ENCODE measurements at regions not wholly inside any gene's neighbourhood (a gene's known extent, or its start where the extent isn't known, plus 50 kb on each side); places are given as distances from the start of the nearest gene placed in this dataset.

DNA sequence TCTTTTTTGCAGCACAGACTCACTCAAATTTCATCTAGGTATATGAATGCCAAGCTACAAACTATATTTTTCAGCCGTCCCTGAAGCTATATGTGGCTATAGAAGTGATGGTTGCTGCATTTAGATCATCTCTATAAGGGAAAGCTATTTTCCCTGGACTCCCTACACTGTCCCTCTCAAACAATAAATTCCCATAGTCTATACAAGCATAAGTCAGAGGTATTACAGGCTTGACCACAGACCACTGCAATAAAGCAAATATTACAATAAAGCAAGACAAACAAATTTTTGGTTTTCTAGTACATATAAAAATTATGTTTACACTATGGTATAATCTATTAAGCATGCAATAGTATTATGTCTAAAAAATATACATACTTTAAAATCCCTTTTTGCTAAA, 1015.5 kb upstream of the LRRN3 start:
- DNase-seq = no peak

DNA sequence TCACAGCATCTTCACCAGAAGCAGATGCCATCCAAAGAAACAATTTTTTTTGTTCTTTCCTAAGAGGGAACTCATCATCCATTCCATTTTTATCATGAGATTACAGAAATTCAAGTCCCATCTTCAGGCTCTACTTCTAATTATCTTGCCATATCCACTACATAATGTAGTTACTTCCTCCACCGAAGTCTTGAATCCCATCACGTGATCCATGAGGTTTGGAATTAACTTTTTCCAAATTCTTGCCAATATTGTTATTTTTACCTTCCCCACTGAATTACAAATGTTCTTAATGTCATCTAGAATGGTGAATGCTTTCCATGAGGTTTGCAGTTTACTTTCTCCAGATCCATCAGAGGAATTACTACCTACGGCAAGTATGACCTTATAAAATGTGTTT, 1014.7 kb upstream of the LRRN3 start:
- no peak for DNase-seq

DNA sequence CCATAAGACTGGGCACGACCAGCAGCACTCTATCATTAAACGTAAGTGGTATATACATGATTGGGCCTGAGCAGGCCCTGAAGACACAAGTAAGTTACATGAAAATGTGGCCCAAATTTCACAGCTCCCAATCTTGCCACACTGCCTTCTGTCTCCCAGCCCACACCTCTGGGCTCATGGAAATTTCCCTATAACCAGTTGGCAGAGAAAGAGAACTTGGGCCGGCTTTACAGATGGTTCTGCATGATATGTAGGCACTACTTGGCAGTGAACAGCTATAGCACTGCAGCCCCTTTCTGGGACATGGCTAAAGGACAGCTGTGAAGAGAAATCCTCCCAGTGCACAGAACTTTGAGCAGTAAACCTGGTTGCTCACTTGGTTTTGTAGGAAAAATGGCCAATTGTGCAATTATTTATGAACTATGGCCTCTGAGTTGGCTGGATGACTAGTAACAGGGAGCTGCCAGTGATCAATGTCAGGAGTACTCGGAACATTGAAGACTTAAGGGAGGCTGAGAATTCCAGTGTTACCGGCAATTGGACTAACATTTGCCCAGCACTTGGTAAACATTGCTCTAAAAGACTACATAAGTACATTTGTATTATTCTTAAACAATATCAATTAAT, 1006.6 kb upstream of the LRRN3 start:
- no peak for DNase-seq

DNA sequence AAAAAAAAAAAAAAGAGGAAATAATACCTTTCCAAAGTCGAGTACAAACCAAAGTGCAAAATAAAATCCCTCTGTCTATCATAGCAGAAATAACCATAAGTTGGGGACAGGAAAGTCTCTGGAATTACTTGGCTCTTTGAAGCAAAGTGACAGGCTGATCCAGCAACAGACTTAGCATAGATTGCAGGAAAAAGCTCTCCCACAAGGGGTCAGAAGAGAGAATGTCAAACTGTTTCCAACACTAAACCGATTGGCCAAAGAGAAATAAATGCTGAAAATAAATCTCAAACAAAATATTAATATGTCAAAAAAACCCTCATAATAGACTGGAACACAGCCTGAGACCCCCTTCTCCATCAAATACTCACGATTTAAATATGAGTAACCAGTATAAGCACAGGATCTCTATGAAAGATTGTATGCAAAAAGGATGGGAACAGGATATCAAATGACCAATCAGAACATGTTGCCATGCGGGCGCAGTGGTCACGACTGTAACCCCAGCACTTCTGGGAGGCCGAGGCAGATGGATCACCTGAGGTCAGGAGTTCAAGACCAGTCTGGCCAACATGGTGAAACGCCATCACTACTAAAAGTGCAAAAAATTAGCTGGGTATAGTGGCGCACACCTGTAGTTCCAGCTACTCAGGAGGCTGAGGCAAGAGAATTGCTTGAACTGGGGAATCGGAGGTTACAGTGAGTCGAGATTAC, 1000.7 kb upstream of the LRRN3 start:
- no peak for DNase-seq

DNA sequence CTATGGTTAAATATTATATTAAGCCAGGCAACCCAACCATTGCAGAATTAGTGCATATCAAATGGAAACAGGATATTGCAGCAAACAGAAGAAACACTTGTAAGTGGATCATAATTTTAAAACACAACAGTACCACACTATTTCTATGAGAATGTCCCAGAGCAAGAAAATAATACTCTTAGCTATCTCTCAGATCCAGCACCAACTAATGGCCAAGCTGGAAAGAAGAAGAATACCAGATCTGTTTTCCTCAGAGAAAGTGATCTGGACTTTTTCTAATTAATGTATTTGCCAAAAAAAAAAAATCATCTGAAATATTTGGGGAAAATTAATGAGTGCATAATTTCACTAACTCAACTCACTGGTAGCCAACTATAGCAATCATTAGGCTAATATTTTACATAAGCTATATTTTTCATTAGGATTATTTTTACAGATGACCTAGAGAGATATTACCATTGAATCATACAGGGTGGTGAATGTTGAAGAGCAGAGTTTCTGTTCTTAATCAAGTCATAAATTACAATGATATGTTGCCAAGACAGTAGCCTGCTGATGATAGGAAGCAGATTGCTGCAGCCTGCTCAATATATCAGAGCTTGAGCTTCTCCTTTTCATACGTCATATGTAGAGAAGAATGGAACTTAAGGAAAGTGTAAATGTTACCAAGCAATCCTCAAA, 995.4 kb upstream of the LRRN3 start:
- no peak for DNase-seq

DNA sequence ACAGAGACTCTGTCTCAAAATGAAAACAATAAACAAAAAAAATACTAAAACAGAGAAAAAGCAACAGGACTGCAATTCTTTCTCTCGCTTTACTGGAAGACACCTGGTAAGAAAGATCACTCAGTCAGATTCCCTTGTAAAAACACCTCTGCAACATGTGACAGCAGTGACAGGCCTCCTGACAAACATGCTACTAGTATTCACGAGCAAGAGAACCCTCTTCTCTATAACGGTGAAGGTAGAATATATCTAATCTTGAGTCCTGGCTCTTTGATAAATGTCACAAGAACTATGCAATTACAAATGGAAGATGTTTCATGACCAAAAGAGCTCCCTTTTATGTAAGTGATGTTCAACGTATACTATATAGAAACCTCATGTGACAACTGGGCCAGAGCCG, 986.7 kb upstream of the LRRN3 start:
- no peak for DNase-seq

DNA sequence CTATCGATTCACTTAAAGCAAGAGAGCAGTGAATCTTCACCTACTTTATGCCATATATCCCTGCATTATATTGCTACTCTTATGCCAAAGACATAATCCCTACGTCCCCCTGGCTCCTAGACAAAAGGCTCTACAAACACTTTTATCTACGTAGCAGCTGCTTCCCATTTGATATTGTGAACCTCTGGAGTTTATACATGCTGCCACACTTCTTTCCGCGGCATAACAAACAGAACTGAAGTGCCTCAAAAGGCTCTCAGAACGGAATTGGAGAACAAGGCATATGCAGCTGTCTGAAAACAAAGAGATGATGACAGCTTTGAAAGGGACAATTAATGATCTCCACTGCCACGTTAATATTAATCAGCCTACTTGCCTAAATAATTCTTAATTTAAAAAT, 985.6 kb upstream of the LRRN3 start:
- no peak for DNase-seq

DNA sequence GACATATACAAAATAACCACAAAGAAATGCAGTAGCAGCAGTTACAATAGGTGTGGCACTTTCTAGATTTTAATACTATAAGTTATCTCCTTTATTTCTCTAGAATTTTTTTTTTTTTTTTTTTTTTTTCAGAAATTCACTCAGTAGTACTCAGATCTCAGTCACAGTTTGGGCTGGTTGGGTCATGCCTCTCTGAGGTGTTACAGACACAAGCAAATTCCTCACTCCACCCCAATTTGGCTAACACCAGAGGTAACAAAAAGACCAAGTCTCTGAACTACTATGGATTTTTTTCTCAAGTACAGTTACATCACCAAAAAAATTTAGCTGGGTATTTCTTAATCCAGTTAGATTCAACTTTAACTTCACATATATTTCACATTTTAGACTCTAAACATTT, 985.1 kb upstream of the LRRN3 start:
- no peak for DNase-seq

DNA sequence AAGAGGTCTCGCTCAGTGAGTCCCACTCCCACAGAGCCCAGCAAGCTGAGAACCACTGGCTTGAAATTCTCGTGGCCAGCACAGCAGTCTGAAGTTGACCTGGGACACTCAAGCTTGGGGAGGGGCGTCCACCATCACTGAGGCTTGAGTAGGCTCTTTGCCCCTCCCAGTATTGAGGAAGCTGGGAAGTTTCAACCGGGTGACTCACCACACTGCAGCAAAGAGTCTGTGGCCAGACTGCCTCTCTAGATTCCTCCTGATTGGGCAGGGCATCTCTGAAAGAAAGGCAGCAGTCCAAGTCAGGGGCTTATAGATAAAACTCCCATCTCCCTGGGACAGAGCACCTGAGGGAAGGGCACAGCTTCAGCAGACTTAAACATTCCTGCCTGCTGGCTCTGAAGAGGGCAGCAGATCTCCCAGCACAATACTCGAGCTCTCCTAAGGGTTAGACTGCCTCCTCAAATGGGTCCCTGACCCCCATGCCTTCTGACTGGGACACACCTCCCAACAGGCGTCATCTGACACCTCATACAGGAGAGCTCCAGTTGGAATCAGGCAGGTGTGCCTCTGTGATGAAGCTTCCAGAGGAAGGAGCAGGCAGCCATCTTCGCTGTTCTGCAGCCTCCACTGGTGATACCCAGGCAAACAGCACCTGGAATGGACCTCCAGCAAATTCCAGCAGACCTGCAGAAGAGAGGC, 970.9 kb upstream of the LRRN3 start:
- DNase-seq = no peak

DNA sequence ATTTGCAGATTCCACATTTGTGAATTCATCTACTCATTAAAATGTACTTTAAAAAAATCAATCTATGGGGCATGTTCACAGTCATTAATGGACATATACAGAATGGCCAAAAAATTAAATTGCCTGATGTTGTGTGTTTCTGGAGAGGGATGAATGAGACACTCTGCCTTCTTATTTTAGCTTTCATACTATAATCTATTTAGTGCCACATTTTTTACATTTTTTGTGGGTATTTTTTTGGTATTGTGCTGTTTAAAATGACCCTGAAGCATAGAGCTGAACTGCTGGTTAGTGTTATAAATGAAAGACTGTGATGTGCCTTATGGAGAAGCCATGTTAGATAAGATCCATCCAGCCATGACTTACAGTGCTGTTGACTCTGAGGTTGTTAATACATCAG, 961.8 kb upstream of the LRRN3 start:
- DNase-seq = no peak

DNA sequence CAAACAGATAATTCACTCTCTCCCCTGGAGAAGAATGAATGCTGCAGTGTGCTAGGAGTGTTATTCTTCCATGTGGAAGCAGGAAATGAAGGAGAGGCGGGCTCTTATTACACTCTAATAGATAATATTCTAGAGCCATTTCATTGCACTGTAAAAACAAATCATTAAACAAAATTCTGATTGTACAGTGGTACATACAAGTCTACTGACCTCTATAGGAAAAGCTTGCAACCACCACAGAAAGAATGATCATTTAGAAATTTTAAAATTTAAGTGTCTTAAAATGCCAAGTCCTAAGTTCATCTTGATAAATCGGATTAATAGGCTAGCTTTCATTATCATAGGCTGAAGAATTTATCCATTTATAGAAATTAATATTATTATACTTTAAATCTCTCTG, 960.3 kb upstream of the LRRN3 start:
- DNase-seq = no peak

DNA sequence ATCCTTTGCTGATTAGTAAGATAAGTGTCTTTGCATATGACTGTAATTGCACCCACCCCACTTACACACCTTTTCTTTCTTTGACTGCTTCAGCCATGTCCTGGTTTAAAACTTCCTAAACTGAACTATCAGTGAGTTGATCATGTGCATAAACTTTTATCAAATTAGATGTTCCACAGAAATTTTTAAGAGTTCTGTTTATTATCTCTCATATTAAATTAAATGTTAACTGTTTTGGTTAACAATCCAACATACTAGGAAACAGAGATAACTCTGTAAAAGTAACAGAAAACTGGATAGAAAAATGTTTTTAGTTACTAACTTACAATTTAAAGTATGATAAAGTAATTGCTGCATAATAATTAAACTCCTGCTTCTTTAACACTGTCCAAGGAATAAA, 959.6 kb upstream of the LRRN3 start:
- DNase-seq = no peak

DNA sequence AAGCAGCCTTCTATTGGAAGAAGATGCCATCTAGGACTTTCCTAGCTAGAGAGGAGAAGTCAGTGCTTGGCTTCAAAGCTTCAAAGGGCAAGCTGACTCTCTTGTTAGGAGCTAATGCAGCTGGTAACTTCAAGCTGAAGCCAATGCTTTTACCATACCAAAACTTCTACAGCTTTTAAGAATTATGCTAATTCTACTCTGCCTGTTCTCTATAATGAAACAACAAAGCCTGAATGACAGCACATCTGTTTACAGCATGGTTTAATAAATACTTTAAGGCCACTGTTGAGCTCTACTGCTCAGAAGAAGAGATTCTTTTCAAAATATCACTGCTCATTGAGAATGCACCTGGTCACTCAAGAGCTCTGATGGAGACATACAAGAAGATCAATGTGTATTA, 951.9 kb upstream of the LRRN3 start:
- DNase-seq = no peak

DNA sequence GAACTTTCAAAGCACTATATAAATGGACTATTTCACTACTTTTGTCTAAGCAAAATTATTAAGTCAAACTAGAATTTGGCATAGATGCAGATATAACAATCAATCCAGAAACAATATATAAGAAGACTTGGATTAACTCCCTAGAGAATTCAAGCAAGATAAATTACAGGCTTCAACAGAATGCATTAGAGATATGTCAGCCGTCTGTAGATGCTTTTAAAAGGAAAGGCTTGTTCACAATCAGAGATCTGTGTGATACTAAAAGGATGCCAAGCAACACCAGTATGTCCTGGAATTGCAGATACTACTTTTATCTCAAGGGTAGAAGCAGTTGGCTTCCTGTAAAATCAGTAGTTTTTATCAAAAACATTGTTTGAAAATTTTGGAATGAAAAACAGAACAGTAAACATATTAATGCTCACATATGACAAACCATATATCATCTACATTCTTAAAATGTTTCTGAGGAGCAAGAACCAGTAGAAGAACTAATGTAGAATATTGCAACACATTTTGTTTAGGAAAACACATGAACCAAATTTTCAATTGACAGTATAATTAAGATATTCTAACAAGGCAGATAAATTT, 947.9 kb upstream of the LRRN3 start:
- no peak for DNase-seq

DNA sequence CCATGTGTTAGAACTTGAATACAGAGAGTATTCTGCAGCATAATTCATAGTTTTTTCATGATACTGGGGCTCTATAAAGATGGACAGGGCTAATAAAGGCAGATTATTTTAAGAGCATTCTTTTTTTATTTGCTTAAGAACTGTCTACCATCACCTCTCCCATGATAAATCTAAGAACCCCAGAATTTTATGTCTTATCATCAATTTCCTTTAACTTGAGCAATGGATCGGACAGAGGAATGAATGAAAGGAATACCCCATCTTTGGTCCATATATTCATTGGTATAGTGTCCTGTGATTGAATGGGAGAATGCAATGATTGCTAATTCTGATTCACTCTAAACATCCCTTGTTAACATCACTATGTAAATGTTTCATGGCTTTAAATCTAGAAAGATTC, 946.3 kb upstream of the LRRN3 start:
- DNase-seq = no peak

DNA sequence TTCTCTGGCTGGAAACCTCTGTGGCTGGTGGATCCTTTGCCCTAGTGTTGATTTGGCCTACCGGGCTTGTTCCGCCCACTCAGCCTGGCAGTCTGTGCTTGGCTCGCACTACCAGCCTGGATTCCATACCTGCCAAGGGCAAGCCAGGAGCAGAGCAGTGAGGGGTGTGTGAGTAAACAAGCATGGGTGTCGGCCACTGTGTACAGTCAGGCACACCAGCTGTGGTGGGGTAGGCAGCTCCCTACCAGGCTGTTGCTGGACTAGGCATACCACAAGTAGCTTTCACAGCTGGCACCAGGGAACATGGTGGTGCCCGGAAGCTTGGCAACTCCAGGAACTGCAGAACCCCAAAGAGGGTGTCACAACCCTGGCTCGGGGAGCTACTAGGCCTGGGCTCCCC, 942.9 kb upstream of the LRRN3 start:
- DNase-seq = no peak

DNA sequence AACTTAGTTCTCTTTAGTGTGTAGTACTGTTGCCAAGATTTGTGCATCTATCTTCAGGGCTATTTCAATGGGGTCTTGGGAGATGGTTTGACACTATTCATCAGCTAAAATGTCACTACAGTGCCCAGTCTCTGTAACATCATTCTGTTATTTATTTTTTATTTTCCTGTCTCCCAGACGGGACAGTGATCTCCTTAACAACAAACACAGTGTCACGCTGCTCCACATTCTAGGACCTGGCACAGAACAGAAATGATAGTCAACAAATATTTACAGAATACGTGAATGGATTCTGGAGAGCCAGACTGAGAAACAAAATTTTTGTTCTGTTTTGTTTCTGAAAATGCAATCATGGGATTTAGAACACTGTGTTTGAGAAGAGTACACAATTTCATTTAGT, 937.7 kb upstream of the LRRN3 start:
- no peak for DNase-seq

DNA sequence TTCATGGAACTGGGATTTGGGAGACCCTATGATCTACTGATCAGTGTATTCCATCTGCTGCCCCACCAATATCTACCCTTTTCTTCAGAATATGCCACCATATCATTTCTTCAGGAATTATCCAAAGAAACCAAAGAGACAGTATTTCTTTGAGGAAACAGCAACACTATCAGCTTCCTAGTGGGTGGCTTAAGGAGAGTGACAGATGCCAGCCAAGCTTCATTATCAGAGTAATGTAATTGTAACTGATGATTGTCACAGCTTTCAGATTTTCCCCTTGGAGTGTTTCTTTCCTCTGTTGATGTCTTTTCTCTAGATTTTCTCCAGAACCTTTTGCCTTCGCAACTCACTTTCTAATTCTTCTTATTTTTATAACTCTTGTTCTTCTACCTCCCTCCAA, 934.4 kb upstream of the LRRN3 start:
- DNase-seq = no peak

DNA sequence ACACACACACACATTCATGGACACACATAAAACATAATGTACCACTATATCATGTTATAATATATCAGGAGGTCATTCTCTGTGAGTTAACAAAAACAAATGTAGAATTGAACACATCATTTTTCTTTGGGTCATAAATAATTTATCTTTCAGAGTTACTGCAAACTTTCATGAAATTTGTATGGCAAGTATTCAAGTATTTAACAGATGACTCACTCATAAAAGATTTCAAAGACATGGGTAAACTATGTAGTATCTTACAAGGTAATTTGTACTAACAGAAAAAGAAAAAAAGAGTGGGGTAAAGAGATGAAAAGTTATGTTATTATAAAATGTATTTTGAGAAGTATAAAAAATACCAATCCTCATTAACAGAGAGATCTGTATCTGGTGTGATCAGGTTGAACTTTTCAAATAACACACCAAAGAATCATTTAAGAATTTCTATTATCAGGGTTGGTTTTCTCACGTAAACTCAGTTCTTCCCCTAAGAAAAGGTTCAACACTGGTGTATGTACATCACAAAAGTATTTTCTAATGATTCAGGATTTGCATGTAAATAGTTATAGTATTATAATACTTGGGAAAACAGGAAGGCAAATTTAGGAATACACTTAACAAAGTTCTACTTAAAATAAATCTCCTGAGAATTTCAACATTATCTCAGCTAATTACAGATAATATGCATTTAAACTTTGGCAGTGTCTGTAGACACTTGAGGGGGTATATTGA, 933.1 kb upstream of the LRRN3 start:
- no peak for DNase-seq

DNA sequence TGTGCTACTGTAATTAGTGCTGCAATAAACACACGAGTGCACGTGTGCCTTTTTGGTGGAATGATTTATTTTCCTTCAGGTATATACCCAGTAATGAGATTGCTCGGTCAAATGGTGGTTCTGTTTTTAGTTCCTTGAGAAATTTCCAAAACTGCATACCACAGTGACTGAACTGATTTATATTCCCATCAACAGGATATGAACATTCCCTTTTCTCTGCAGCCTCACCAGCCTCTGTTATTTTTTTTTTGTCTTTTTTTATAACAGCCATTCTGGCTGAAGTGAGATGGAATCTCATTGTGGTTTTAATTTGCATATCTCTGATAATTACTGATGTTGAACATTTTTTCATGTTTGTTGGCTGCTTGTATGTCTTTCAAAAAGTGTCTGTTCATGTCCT, 922.9 kb upstream of the LRRN3 start:
- DNase-seq = no peak

DNA sequence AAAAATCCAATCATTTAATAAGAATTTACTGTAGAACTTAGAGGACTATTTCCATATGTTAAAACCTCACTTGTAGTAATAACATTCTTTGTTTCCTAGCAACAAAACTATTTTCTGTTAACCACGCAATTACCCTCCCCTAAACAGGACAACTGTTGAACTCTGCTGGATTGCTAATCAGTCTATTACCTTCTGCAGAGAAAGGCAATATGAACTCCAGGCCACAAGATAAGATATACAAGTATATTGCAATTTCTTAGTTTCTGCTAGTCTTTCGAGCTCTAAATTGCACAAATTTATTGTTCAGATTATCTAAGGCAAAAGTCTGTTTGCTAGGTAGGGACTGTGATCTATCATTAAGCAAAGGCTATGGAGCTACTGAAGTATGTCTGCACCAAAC, 920.1 kb upstream of the LRRN3 start:
- DNase-seq = no peak

DNA sequence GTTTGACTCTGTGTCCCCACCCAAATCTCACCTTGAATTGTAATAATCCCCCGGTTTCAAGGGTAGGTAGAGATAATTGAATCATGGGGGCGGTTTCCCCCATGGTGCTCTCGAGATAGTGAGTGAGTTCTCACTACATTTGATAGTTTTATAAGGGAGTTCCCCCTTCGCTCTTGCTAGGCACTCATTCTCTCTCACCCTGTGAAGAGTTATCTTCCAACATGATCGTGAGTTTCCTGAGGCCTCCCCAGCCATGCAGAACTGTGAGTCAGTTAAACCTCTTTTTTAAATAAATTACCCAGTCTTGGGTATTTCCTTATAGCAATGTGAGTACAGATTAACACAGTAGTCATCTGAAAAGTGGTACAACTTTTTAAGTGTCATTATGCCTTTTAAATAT, 913.5 kb upstream of the LRRN3 start:
- no peak for DNase-seq

DNA sequence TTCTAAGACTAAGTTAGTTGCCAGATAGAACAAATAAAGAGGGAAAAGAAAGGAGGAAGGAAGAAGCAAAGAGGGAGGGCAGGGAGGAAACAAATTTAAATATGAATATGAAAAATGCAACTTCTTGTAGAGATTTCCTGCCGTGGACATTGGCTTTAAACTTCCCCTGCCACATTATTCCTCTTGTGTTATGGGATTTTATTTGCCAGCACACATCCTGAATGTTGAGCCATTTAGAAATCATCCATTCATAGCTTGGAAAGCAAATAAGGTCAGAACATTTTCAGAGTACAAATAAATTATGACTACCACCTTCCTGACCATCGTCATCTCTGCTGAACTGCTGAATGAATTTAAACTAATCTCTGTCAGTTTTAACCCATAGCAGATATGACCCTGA, 911.9 kb upstream of the LRRN3 start:
- DNase-seq = no peak
